SJSA1 (cell line): ENCODE measurements at regions not wholly inside any gene's neighbourhood (a gene's known extent, or its start where the extent isn't known, plus 50 kb on each side); places are given as distances from the start of the nearest gene placed in this dataset.

Experiments
- DNase-seq, 2 experiments: peaks; one replicate each; pipeline ENCODE4 v3.0.0-alpha.2; 2015 to 2020; ENCODE audit warnings: low spot score in 2 of 2, low read depth in 1 of 2
- H3K27ac ChIP-seq: fragments of 250-450 bp; sonication (Bioruptor Pico); 2 replicates; pipeline ENCODE4 v1.5.1; 2020; ENCODE audit warnings: mild to moderate bottlenecking, moderate library complexity
- H3K27me3 ChIP-seq: fragments of 250-450 bp; sonication (Bioruptor Pico); replicated peaks from 2 replicates; pipeline ENCODE4 v1.5.1; 2020; ENCODE audit warnings: mild to moderate bottlenecking, moderate library complexity
- H3K36me3 ChIP-seq: fragments of 250-450 bp; sonication (Bioruptor Pico); 2 replicates; pipeline ENCODE4 v1.5.1; 2020; ENCODE audit warnings: mild to moderate bottlenecking
- H3K4me1 ChIP-seq: fragments of 250-450 bp; sonication (Bioruptor Pico); replicated peaks from 2 replicates; pipeline ENCODE4 v1.6.1; 2021; ENCODE audit warnings: mild to moderate bottlenecking
- H3K4me3 ChIP-seq: fragments of 250-450 bp; sonication (Bioruptor Pico); 2 replicates; pipeline ENCODE4 v1.5.1; 2020; ENCODE audit warnings: mild to moderate bottlenecking
- H3K9me3 ChIP-seq: fragments of 250-450 bp; sonication (Bioruptor Pico); replicated peaks from 2 replicates; pipeline ENCODE4 v1.5.1; 2020; ENCODE audit warnings: mild to moderate bottlenecking

DNA sequence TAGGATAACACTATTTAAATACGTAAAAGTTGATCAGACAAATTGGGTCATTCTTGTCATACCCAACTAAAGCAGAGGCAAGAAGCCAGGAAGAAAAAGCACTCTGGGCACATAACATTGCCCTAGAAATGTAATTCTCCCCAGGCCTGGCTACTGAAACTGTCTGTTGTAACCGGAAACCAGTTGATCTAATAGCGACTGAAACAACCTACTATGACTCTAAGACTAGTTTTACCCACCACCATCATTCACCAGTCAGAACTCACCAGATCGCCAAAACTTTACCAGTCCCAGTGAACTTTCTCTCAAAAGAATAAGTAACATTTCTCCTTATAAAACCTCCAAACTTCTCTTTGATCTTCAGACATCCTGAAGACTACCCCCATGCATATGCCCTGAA, 99.3 kb upstream of the WWC1 start:
- Histone ChIP-seq H3K9me3 (no peaks in the 10 kb centered on the region), H3K4me1 (no peaks in the 10 kb centered on the region), H3K27ac (no peak overlapping the region), H3K4me3 (no peak overlapping the region), H3K27me3 (no peaks in the 10 kb centered on the region), H3K36me3 (peaks cover 7% of the 10 kb centered on the region)
- no peak for DNase-seq

DNA sequence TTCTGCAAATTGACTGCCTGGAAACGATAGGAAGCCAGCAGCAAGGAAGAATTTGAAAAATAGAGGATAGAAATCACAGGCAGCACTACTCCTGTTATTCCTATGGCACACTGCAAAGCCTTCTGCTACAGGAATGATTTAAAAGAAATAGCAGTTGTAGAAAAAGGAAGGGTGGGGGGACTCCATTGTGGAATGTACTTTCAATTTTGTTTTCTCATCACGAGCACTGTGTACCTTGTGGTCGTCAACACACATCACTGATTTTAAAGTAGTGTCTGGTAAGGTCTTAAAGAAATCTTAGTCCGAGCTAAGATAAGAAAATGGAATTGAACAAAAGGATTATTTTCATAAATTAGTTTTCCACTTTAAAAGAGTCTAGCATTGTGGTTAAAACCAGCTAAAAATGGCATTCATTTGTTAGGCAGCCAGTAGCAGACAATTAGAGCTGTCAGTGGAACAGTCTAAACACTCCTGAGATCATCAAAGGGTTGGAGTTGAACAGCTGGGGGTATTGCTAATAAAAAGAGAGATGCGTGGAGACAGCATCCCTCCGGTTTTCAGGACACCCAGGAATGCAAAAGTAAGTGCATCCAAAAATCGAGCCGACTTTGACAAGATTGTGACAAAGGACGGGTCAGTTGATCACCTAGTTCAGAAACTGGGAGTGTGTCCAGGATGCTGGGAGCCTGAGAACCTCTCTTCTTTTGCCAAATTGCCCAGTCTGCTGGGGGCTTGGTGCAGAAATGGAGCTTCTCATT, 97.8 kb upstream of the WWC1 start:
- Histone ChIP-seq H3K27ac (no peak overlapping the region), H3K4me3 (no peak overlapping the region), H3K36me3 (peaks cover 7% of the 10 kb centered on the region), H3K9me3 (no peaks in the 10 kb centered on the region), H3K4me1 (no peaks in the 10 kb centered on the region), H3K27me3 (no peaks in the 10 kb centered on the region)
- DNase-seq, result no peak

DNA sequence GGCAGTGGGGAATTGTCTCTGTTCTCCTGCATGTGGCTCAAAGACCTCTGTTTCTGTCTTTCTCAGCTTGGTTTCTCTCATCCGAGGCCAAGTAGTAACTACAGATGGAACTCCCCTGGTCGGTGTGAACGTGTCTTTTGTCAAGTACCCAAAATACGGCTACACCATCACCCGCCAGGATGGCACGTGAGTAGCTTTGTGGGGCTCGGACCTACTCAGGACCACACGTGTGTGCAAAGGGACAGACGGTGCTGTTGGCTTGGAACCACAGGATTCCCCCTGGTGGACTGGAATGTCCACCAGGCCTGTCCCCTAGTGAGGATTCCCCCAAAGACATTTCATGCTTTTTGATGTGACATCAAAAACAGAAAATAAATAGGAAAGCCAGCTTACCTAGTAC, 96.3 kb upstream of the WWC1 start:
- H3K27ac ChIP-seq, result no peak overlapping the region
- H3K4me1 ChIP-seq, result no peaks in the 10 kb centered on the region
- no peak overlapping the region for H3K4me3 ChIP-seq
- no peak for DNase-seq
- H3K36me3 ChIP-seq, result peaks cover 21% of the 10 kb centered on the region
- H3K27me3 ChIP-seq, result no peaks in the 10 kb centered on the region
- H3K9me3 ChIP-seq, result no peaks in the 10 kb centered on the region

DNA sequence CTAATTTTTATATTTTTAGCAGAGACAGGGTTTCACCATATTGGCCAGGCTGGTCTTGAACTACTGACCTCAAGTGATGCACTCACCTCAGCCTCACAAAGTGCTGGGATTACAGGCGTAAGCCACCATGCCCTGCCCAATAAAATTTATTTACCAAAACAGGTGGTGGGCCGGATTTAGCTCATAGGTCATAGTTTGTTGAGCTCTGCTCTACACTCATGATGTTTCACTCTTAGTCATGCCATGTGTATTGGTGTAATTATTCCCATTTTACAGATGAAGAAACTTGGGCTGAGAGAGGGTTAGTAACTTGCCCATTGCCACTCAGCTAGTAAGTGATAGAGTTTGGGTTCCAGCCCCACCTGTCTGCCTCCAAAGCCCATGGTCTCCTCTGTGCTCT, 93.1 kb upstream of the WWC1 start:
- no peak overlapping the region for H3K4me3 ChIP-seq
- H3K27me3 ChIP-seq, result no peaks in the 10 kb centered on the region
- no peaks in the 10 kb centered on the region for H3K4me1 ChIP-seq
- no peak for DNase-seq
- peaks cover 22% of the 10 kb centered on the region for H3K36me3 ChIP-seq
- H3K9me3 ChIP-seq, result no peaks in the 10 kb centered on the region
- no peak overlapping the region for H3K27ac ChIP-seq

DNA sequence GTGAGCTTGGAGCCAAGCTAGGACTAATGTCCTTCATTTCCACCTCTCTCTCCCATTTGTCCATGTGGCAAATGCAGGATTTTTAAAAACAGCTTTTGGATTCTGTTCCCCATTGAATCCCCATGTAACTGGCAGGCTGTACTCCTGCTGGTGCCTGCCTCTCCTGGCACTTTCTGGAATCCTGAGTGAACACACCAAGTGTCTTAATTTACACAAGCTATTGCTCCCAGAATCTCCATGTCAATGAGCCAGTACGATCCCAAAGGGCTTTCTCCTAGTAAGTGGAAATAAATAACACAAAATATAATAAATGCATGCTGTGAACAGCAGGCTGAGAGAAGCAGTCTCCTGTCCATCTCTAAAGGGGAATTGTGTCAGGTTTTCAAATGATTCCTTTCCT, 88.4 kb upstream of the WWC1 start:
- H3K27me3 ChIP-seq, result no peaks in the 10 kb centered on the region
- no peak overlapping the region for H3K4me3 ChIP-seq
- DNase-seq, result no peak
- peaks cover 35% of the 10 kb centered on the region for H3K36me3 ChIP-seq
- H3K27ac ChIP-seq, result no peak overlapping the region
- H3K9me3 ChIP-seq, result no peaks in the 10 kb centered on the region
- H3K4me1 ChIP-seq, result no peaks in the 10 kb centered on the region

DNA sequence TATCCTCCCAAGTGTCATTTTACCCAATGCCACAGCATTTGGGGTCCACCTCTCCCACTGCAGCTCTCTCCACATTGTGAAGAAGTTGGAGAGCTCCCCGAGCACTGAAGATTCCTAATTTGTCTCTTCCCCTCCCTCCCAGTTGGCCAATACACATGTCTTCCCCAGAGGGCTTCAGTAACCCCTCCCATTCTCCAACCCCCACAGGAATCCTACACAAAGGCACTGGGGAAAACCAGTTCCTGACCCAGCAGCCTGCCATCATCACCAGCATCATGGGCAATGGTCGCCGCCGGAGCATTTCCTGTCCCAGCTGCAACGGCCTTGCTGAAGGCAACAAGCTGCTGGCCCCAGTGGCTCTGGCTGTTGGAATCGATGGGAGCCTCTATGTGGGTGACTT, 87.3 kb upstream of the WWC1 start:
- H3K4me1 ChIP-seq, result no peaks in the 10 kb centered on the region
- no peak for DNase-seq
- H3K36me3 ChIP-seq, result peaks cover 31% of the 10 kb centered on the region
- H3K9me3 ChIP-seq, result no peaks in the 10 kb centered on the region
- no peak overlapping the region for H3K4me3 ChIP-seq
- H3K27ac ChIP-seq, result no peak overlapping the region
- H3K27me3 ChIP-seq, result no peaks in the 10 kb centered on the region

DNA sequence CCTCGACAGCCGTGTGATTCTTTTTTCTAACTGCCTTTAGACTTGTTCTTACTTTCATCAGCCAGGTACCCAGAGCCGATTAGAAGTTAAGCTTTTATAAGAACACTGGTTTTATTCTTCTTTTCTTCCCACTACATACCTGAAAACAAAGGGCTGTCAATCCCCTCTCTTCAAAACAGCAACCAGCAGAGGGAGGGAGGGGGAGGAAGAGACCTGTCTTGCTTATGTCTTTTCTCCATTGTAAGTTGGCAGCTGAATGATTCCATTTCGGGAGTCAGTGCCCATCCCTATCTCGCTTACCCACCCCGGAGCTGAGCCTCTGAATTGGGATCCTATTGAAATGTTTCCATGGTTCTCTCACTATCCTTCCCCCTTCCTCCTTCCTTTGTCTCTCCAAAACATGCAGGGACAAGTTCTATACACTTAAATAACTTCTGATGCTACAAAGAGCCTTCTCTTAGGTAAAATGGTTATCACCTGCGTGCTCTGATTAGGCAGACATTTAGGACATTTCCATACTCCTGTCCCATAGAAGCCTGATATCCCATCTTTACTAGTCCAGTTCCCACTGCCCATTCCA, 83.9 kb upstream of the WWC1 start:
- Histone ChIP-seq H3K27ac (no peak overlapping the region), H3K36me3 (peaks cover 26% of the 10 kb centered on the region), H3K9me3 (no peaks in the 10 kb centered on the region), H3K27me3 (no peaks in the 10 kb centered on the region), H3K4me3 (no peak overlapping the region), H3K4me1 (no peaks in the 10 kb centered on the region)
- DNase-seq, result no peak

DNA sequence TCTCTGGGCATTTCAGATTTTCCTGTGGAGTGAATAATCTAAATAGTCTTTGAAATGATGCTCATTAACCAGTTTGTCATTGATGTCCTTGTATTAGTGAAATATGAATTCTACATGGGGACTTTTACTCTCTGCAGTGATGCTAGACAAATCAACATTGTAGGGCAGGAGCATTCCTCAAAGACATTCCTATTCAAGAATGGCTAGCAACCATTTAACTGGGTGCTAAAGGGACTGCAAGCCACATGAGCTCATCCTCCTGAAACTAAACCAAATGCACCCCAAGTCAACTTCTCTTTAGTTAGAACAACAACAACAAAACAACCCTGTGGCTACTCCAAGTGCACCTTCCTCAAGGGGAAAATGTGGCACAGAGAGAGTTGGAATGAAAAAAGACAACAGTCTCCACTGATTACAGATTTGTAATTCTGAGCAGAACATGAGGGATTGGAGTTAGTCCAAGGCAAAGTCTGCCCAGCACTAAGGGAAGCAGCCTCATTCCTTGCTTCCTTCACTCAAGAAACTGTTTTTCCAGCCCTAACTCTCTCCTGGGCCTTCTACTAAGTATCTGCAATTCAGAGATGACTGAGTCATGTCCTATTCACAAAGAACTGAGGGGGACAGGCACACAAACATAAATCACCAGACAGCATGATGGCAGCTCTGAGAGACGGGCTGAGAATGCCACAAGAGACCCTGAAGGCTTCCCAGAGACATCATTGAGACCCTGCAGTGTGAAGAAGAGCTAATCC, 82.0 kb upstream of the WWC1 start:
- no peaks in the 10 kb centered on the region for H3K4me1 ChIP-seq
- DNase-seq, result no peak
- no peak overlapping the region for H3K4me3 ChIP-seq
- no peaks in the 10 kb centered on the region for H3K9me3 ChIP-seq
- no peak overlapping the region for H3K27ac ChIP-seq
- peaks cover 22% of the 10 kb centered on the region for H3K36me3 ChIP-seq
- H3K27me3 ChIP-seq, result no peaks in the 10 kb centered on the region

DNA sequence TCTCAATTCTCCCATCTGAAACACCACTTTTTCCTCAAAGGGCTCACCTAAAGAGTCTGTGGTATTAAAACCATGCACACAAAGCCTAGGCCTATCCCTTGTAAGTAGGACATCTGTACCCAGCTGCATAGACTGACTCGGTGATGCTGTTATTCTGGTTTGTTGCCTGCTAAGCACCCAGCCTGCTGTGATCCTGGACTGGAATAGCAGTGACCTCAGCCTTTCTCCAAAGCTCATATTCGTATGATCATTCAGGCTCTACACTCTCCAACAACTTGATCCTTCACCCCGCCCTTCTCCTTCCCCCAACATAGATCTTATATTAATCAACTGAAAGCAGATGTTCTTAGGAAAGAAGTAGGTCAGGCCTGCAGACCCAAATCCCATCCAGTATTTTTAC, 81.4 kb upstream of the WWC1 start:
- Histone ChIP-seq H3K27me3 (no peaks in the 10 kb centered on the region), H3K4me1 (no peaks in the 10 kb centered on the region), H3K4me3 (no peak overlapping the region), H3K27ac (no peak overlapping the region), H3K9me3 (no peaks in the 10 kb centered on the region), H3K36me3 (peaks cover 19% of the 10 kb centered on the region)
- no peak for DNase-seq

DNA sequence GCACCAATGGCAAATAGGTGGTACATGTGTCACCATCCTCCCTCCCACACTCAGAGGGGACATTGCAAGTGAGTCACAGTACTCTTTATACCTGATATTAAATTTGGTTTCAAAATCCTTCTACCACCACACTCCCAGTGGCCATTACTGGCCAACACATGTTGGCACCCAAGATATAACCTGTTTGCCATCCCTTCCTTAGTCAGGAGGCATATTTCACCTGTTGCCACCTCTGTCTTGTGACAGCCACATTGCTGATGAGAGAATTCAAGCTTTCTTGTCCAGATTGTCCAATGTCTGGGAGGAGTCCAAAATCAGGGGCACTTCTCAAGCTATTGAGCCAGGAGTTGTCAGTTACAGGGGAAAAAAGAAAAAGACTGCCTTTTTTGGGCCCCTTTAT, 80.2 kb upstream of the WWC1 start:
- Histone ChIP-seq H3K9me3 (no peaks in the 10 kb centered on the region), H3K36me3 (peaks cover 19% of the 10 kb centered on the region), H3K4me1 (no peaks in the 10 kb centered on the region), H3K27me3 (no peaks in the 10 kb centered on the region), H3K4me3 (no peak overlapping the region), H3K27ac (no peak overlapping the region)
- no peak for DNase-seq

DNA sequence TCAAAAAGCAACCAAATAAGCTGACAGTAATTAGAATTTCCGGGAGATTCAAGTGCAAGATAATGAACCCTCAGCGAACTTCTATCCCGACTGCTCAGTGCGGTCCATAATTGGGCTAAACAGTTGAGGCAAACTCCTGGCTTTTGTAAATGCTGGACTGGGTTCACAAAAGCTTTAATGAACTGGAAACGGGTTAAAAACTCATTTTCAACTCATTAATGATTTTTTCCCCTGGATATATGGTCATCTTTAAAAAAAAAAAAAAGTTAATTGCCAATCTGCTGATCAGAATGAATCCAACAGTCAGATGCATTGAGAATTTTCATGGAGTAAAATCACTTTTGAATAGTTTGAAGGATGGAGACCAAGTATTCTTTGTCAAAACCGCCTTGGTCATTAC, 79.5 kb upstream of the WWC1 start:
- Histone ChIP-seq H3K9me3 (no peaks in the 10 kb centered on the region), H3K4me1 (no peaks in the 10 kb centered on the region), H3K4me3 (no peak overlapping the region), H3K27ac (no peak overlapping the region), H3K27me3 (no peaks in the 10 kb centered on the region), H3K36me3 (peaks cover 22% of the 10 kb centered on the region)
- DNase-seq, result no peak

DNA sequence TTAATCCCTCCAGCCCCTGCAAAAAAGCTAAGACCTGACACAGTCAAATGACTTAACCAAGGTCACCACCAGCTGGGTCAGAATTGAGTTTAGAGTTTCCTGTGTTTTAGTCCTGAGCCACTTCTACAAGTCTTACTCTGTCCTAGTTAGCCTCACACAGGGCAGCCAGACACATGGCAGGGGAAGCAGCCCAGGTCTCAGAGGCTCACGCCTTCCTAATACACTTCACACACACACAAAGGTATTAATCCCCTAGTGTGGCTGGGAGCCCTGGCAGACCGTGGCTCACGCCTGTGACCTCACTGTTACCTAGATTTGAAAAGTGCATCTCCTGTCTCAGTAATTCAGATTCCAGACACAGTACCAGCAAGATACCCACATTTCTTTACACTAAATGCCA, 77.4 kb upstream of the WWC1 start:
- H3K9me3 ChIP-seq, result no peaks in the 10 kb centered on the region
- no peaks in the 10 kb centered on the region for H3K4me1 ChIP-seq
- H3K27me3 ChIP-seq, result no peaks in the 10 kb centered on the region
- peaks cover 31% of the 10 kb centered on the region for H3K36me3 ChIP-seq
- no peak overlapping the region for H3K27ac ChIP-seq
- no peak overlapping the region for H3K4me3 ChIP-seq
- no peak for DNase-seq

DNA sequence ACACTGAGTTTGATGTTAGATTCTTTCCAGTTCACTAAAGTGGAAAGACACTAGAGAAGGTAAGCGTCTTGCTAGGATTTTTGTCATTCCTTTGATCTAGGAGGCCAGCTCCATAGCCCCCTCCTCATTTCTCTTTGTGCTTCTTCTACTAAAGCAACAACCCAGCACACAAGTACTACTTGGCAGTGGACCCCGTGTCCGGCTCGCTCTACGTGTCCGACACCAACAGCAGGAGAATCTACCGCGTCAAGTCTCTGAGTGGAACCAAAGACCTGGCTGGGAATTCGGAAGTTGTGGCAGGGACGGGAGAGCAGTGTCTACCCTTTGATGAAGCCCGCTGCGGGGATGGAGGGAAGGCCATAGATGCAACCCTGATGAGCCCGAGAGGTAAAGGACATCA, 76.6 kb upstream of the WWC1 start:
- Histone ChIP-seq H3K4me3 (no peak overlapping the region), H3K27ac (no peak overlapping the region), H3K36me3 (peaks cover 31% of the 10 kb centered on the region), H3K4me1 (peaks cover 3% of the 10 kb centered on the region), H3K9me3 (no peaks in the 10 kb centered on the region), H3K27me3 (no peaks in the 10 kb centered on the region)
- DNase-seq, result no peak

DNA sequence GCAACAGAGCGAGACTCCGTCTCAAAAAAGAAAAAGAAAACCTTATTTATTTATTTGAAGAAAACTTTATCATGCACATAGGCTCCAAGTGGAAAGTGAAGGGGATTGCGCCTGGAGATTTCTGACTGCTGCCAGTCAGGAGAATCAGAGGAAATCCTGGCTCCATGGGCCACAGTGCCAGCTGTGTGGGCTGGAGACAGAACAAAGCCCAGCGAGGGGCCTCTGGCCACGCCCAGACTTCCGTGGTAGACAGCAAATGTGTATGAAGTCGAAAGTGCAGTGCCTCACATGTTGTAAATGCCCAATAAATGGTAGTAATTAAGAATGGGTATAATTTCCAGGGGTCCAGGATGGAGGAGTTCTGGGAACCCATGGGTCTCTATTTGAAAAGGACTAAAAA, 75.8 kb upstream of the WWC1 start:
- Histone ChIP-seq H3K9me3 (no peaks in the 10 kb centered on the region), H3K4me3 (no peak overlapping the region), H3K4me1 (peaks cover 3% of the 10 kb centered on the region), H3K27me3 (no peaks in the 10 kb centered on the region), H3K36me3 (peaks cover 30% of the 10 kb centered on the region), H3K27ac (no peak overlapping the region)
- no peak for DNase-seq
